C4-2B (cell line): ENCODE measurements at regions not wholly inside any gene's neighbourhood (a gene's known extent, or its start where the extent isn't known, plus 50 kb on each side); places are given as distances from the start of the nearest gene placed in this dataset.

ENCODE experiments used
- H3K27ac ChIP-seq: fragments of 450-650 bp; 2 replicates; pipeline ENCODE4 v1.5.1; 2017
- CTCF ChIP-seq: fragments of 450-650 bp; conservative IDR thresholded peaks from 2 replicates; pipeline ENCODE4 v1.5.1; 2017; ENCODE audit warnings: mild to moderate bottlenecking
- ZFX ChIP-seq: fragments of 450-650 bp; IDR thresholded peaks from 2 replicates; pipeline ENCODE4 v1.6.1; 2017

GRCh38 chr14:26841326-26841725 is 243.5 kb upstream of the NOVA1 start:
- H3K27ac ChIP-seq: no peak overlapping the region
- TF ChIP-seq ZFX: no peak
- no peak for TF ChIP-seq CTCF

- no peak overlapping the region; the same call in 1 of the 2 replicates for H3K27ac ChIP-seq
- TF ChIP-seq ZFX: no peak
- no peak for TF ChIP-seq CTCF
Observed at GRCh38 chr14:26841920-26842741, 244.3 kb upstream of the NOVA1 start.

GRCh38 chr14:26845151-26845818 is 247.5 kb upstream of the NOVA1 start:
- no peak for TF ChIP-seq ZFX
- TF ChIP-seq CTCF: no peak
- H3K27ac ChIP-seq: no peak overlapping the region

DNA sequence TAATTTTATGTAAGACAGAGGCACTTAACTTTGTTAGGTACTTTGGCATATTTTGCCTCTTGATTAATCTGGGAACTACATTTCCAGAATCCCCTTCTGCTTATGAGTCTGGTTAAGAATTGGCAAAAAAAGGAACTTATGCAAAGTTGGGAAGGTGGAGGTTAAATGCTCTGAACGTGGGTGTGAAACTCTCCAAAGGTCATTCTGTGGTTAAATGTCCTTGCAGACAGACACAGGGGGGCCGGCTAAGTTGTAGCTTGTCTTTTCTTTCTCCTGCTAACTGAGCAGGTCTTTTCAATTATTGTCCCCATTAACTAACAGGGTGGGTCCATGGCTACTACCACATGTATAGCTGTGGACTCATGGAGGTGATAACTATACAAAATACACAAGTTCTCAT is 248.6 kb upstream of the NOVA1 start:
- TF ChIP-seq CTCF: no peak
- H3K27ac ChIP-seq: no peak overlapping the region

- H3K27ac ChIP-seq: no peak overlapping the region
- TF ChIP-seq ZFX: no peak
- no peak for TF ChIP-seq CTCF
Observed at GRCh38 chr14:26849514-26849913, 251.7 kb upstream of the NOVA1 start.

DNA sequence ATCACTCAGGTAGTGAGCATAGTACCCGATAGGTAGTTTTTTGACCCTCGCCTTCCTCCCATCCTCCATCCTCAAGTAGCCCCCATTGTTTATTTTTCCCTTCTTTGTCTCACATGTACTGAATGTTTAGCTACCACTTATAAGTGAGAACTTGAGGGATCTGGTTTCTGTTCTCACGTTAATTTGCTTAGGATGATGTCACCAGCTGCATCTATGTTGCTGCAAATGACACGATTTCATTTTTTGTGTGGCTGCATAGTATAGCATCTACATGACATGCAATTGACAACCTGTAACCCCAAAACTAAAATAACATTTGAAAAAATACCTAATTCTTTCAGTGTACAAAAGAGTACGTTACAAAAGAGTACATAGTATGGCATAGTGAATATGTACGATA is 254.0 kb upstream of the NOVA1 start:
- TF ChIP-seq CTCF (no peak), ZFX (no peak)
- H3K27ac ChIP-seq: no peak overlapping the region

DNA sequence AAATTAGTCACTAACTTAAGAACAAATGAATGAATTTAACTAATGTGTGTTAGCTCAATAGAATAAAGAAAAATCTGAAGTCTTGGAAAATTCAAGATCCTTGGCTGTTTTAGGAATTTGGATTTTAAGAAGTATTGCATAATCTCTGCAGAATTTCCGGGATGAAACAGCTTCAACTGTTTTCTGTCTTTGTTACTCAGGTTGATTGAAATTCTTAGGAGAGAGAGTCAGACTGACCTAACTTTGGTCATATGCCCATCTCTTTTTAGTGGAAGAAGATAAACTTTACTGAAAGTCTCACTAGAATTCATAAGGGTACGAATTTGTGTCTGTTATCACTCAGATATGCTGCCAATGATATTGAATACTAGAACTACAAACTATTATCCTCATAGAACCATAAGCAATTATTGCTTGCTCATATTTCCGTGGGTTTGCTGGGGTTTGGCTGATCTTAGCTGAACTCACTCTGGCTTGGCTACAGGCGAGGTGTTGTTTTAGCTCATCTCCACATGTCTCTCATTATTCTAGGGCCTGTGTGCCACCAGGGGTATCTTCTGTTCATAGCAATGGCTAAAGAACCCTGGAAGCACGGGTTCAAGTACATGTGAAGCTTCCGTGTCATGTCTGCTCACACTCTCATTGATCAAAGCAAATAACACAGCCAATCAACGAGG is 257.4 kb upstream of the NOVA1 start:
- TF ChIP-seq ZFX (no peak), CTCF (no peak)
- H3K27ac ChIP-seq: no peak overlapping the region
